Neural crest cell (in vitro differentiated cells): ENCODE measurements at regions not wholly inside any gene's neighbourhood (a gene's known extent, or its start where the extent isn't known, plus 50 kb on each side); places are given as distances from the start of the nearest gene placed in this dataset.

Experiments
- DNase-seq: peaks from one replicate; pipeline ENCODE4 v3.0.0; 2021; ENCODE audit warnings: low read depth, mixed read lengths, low spot score
- H3K27ac Mint-ChIP-seq: one replicate; pipeline ENCODE4 v1.8.0; 2021; ENCODE audit warnings: mild to moderate bottlenecking, mixed read lengths; ENCODE audit not compliant: unreplicated experiment
- H3K27me3 Mint-ChIP-seq: 2 replicates; pipeline ENCODE4 v1.8.0; 2021; ENCODE audit warnings: low read depth, mild to moderate bottlenecking, mixed read lengths
- H3K36me3 Mint-ChIP-seq: 2 replicates; pipeline ENCODE4 v1.8.0; 2021; ENCODE audit warnings: low read depth, mild to moderate bottlenecking, mixed read lengths
- H3K4me1 Mint-ChIP-seq: 2 replicates; pipeline ENCODE4 v1.8.0; 2021; ENCODE audit warnings: mixed read lengths
- H3K4me3 Mint-ChIP-seq: one replicate; pipeline ENCODE4 v1.8.0; 2021; ENCODE audit warnings: mild to moderate bottlenecking, mixed read lengths
- H3K9me3 Mint-ChIP-seq: 2 replicates; pipeline ENCODE4 v1.8.0; 2021; ENCODE audit warnings: mixed read lengths
- CTCF ChIP-seq: fragments of 200-600 bp; sonication (generic); conservative IDR thresholded peaks from 2 replicates; pipeline ENCODE4 v1.5.0; 2021; ENCODE audit warnings: antibody characterized with exemption, mild to moderate bottlenecking

GRCh38 chr2:107072150-107072940 is 186.4 kb upstream of the ST6GAL2 start:
- no peak for DNase-seq
- no peaks in the 10 kb centered on the region for H3K9me3 Mint-ChIP-seq
- H3K27me3 Mint-ChIP-seq, result no peaks in the 10 kb centered on the region
- peaks cover 13% of the 10 kb centered on the region for H3K4me1 Mint-ChIP-seq
- H3K36me3 Mint-ChIP-seq, result no peaks in the 10 kb centered on the region
- H3K27ac Mint-ChIP-seq, result no peak overlapping the region
- no peak for TF ChIP-seq CTCF
- H3K4me3 Mint-ChIP-seq, result no peak overlapping the region

GRCh38 chr2:107078584-107078983 is 192.6 kb upstream of the ST6GAL2 start:
- no peak for DNase-seq
- no peaks in the 10 kb centered on the region for H3K36me3 Mint-ChIP-seq

GRCh38 chr2:107086497-107086896 is 200.5 kb upstream of the ST6GAL2 start:
- Mint-ChIP-seq H3K27me3 (no peaks in the 10 kb centered on the region), H3K4me1 (no peaks in the 10 kb centered on the region), H3K36me3 (no peaks in the 10 kb centered on the region), H3K9me3 (no peaks in the 10 kb centered on the region), H3K4me3 (no peak overlapping the region), H3K27ac (no peak overlapping the region)
- TF ChIP-seq CTCF, result no peak
- DNase-seq, result no peak

More at GRCh38 chr2:107078584-107078983, 192.6 kb upstream of the ST6GAL2 start:
- H3K4me3 Mint-ChIP-seq, result no peak overlapping the region
- TF ChIP-seq CTCF, result no peak
- H3K4me1 Mint-ChIP-seq, result no peaks in the 10 kb centered on the region
- no peak overlapping the region for H3K27ac Mint-ChIP-seq
- no peaks in the 10 kb centered on the region for H3K27me3 Mint-ChIP-seq
- no peaks in the 10 kb centered on the region for H3K9me3 Mint-ChIP-seq

GRCh38 chr2:107088156-107088555 is 202.2 kb upstream of the ST6GAL2 start:
- H3K27ac Mint-ChIP-seq, result no peak overlapping the region
- no peak overlapping the region for H3K4me3 Mint-ChIP-seq

GRCh38 chr2:107091163-107091864 is 205.3 kb upstream of the ST6GAL2 start:
- Mint-ChIP-seq H3K27me3 (no peaks in the 10 kb centered on the region), H3K9me3 (no peaks in the 10 kb centered on the region), H3K27ac (no peak overlapping the region), H3K4me1 (no peaks in the 10 kb centered on the region), H3K36me3 (no peaks in the 10 kb centered on the region), H3K4me3 (no peak overlapping the region)
- no peak for DNase-seq
- TF ChIP-seq CTCF, result no peak

More at GRCh38 chr2:107088156-107088555, 202.2 kb upstream of the ST6GAL2 start:
- no peaks in the 10 kb centered on the region for H3K9me3 Mint-ChIP-seq
- H3K4me1 Mint-ChIP-seq, result no peaks in the 10 kb centered on the region
- DNase-seq, result no peak
- H3K36me3 Mint-ChIP-seq, result no peaks in the 10 kb centered on the region
- TF ChIP-seq CTCF, result no peak
- H3K27me3 Mint-ChIP-seq, result no peaks in the 10 kb centered on the region
